VCaP (cell line): ENCODE measurements at regions not wholly inside any gene's neighbourhood (a gene's known extent, or its start where the extent isn't known, plus 50 kb on each side); places are given as distances from the start of the nearest gene placed in this dataset.

ENCODE experiments used
- H3K27ac ChIP-seq: fragments of 450-650 bp; 2 replicates; pipeline ENCODE4 v1.5.1; 2017
- TF ChIP-seq, protein P1 (sequence below): fragments of 450-650 bp; conservative IDR thresholded peaks from 2 replicates; pipeline ENCODE4 v1.5.1; 2017; ENCODE audit warnings: mild to moderate bottlenecking, moderate library complexity

DNA sequence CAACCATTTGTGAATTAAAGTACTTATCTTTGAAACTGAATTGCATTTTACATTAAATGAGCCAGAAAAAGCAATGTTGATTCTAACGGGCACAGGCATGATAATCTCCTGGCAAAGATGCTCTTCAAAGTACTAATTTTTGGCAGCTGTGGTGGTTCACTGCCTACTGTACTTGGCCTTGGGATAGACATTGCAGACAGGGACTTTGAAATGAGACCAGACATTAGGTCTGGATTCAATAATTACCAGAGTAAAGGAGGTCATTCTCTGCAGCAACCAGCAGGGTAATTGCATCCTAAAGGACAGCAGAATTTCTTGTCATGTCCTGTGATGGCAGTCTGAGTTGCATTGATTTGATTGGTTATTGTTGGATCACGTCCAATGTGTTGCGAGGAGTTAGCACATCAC is 986.5 kb downstream of the TDRD15 start:
- TF ChIP-seq, protein P1, sequence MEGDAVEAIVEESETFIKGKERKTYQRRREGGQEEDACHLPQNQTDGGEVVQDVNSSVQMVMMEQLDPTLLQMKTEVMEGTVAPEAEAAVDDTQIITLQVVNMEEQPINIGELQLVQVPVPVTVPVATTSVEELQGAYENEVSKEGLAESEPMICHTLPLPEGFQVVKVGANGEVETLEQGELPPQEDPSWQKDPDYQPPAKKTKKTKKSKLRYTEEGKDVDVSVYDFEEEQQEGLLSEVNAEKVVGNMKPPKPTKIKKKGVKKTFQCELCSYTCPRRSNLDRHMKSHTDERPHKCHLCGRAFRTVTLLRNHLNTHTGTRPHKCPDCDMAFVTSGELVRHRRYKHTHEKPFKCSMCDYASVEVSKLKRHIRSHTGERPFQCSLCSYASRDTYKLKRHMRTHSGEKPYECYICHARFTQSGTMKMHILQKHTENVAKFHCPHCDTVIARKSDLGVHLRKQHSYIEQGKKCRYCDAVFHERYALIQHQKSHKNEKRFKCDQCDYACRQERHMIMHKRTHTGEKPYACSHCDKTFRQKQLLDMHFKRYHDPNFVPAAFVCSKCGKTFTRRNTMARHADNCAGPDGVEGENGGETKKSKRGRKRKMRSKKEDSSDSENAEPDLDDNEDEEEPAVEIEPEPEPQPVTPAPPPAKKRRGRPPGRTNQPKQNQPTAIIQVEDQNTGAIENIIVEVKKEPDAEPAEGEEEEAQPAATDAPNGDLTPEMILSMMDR: no peak
- no peak overlapping the region for H3K27ac ChIP-seq

DNA sequence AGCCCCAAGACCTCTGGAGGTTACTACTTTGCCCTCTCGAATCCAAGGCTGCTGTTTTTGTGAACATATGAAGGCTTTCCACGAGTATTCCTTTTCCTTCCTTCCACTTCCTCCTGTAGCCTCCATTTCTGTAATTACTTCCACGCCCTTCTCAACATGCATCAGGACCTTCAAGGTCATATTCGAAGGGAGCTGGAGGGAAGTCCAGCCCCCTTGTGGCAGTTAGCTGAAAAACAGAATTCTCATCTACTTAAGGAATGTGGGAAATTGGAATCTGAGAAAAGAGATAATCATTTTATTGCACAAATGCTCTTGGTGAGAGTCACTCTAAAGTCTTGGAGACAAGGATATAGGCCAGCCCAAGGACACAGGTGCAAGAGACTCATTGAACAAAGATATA is 1000.2 kb downstream of the TDRD15 start:
- TF ChIP-seq, protein P1: peak; percentile 31; the same call in 1 of the 2 replicates
- H3K27ac ChIP-seq: no peak overlapping the region

DNA sequence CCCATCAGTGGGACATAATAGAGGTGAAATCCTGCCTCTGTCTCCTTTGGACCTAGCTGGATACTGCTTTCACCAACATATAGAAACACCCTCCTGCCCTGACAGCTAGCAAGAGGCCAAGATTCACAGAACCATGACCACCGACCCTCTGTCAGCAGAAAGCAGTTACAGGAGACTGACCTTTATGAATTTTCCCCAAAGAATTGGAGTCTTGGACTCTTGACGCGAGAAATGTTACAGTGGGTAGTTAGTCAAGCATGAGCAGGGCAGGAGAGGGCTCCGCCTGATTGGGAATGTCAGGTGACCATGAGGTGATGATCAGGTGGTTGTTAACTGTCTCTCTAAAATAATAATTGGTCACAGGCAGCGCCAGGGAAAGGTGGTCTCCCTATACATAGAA is 1002.3 kb downstream of the TDRD15 start:
- TF ChIP-seq, protein P1: no peak
- no peak overlapping the region for H3K27ac ChIP-seq

DNA sequence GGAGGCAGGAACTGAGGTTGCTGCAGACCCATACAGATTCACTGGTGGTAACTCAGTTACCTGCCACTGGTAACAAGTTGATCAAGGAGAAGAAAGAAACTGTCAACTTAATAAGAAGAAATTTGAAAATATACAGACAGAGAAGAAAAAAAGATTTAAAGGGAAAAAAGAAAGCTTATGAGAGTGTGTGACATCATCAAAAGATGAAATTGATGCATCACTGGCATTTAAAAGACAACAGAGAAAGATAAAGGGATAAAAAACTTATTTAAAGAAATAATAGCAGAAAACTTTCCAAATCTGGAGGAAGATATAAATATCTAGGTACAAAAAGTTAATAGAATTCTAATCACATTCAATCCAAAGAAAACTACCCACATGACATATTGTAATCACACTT is 1003.2 kb downstream of the TDRD15 start:
- TF ChIP-seq, protein P1: no peak
- H3K27ac ChIP-seq: no peak overlapping the region

DNA sequence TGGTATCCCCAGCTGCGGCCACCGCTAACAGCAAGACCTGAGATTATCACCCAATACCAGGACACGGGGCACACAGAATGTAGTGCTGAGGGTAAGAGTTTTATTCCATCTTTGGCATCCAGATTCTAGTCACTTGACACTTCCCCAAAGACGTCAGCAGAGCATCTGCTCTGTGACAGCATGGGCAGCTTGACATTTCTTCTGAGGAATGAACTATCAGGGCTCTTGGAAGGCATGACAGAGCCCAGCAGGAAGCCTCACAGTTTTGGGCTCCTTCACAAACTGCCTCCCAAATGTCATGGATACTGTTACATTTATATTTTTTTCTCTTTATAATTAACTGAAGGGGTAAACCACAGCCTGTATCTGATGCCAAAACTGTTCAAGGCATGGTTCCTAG is 1010.7 kb downstream of the TDRD15 start:
- TF ChIP-seq, protein P1: no peak
- H3K27ac ChIP-seq: no peak overlapping the region

DNA sequence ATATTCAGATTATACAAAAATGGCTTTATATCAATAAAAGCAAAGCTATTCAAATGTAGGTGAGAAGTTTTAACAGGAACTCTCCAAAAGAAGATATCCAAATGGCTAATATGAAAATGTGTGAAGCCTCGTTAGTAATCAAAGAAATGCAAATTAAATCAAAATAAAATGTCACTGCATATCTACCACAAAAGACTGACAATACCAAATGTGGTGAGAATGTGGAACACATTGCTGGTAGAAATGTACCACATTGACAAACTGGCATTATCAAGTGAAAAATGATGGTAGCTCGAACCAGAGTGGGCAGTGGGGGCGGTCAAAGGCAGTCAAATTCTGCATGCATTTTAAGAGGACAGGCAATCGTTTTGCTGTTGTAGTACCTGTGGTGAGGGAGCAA is 1012.7 kb downstream of the TDRD15 start:
- no peak overlapping the region for H3K27ac ChIP-seq
- TF ChIP-seq, protein P1: no peak

DNA sequence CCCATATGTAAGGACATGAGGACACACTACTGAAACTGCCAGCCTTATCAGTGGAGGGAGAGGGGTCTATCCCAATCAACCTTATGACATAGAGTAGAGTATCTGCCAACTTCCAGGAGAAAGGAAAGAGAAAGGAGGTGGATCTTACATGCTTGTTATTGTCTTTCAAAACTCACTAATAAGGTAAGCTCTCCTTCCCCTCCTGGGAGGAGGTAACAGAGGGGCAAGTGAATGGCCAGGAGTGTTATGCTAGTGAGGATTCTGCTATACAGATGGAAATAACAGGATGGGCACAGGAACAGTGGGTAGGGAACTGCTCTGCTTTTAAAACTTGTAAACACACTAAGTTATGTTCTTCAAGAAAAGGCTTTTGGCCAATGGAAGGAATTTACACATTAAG is 1020.1 kb downstream of the TDRD15 start:
- H3K27ac ChIP-seq: no peak overlapping the region
- TF ChIP-seq, protein P1: no peak
